ENCODE measurements at regions not wholly inside any gene's neighbourhood (a gene's known extent, or its start where the extent isn't known, plus 50 kb on each side); places are given as distances from the start of the nearest gene placed in this dataset.

DNA sequence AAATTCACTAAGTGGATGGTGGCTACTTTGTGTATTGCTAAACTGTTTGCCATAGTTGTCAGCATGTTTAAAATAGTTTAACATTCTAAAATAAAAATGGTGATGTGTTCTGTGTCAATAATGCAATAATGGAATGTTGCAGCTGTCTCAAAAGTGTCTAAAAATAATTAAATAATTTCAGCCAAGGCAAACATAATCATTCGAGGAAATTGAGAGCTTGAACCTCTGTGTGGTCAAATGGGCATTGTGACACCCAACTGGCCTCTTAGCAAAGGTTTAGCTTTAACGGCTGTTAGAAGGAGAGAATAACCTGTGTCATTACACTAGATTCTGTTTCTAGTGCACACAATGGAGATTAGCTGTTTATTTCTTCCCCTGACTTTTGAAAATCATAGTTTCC, 278.5 kb downstream of the TMEM167A start:
- TF ChIP-seq POLR2A (IDR thresholded peaks at IDR 0.05), result no peak
- TF ChIP-seq, protein P1, sequence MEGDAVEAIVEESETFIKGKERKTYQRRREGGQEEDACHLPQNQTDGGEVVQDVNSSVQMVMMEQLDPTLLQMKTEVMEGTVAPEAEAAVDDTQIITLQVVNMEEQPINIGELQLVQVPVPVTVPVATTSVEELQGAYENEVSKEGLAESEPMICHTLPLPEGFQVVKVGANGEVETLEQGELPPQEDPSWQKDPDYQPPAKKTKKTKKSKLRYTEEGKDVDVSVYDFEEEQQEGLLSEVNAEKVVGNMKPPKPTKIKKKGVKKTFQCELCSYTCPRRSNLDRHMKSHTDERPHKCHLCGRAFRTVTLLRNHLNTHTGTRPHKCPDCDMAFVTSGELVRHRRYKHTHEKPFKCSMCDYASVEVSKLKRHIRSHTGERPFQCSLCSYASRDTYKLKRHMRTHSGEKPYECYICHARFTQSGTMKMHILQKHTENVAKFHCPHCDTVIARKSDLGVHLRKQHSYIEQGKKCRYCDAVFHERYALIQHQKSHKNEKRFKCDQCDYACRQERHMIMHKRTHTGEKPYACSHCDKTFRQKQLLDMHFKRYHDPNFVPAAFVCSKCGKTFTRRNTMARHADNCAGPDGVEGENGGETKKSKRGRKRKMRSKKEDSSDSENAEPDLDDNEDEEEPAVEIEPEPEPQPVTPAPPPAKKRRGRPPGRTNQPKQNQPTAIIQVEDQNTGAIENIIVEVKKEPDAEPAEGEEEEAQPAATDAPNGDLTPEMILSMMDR (IDR thresholded peaks at IDR 0.05), result no peak
- no peak for TF ChIP-seq EP300 (IDR thresholded peaks at IDR 0.05)

All from tibial nerve (tissue), 4 donors.